SK-N-SH treated with all-trans-retinoic acid at 6 μM for 48 hours (cell line): ENCODE measurements at regions not wholly inside any gene's neighbourhood (a gene's known extent, or its start where the extent isn't known, plus 50 kb on each side); places are given as distances from the start of the nearest gene placed in this dataset.

Experiments
- BACH2 ChIP-seq: fragments of 250-450 bp; sonication (Bioruptor Pico); IDR thresholded peaks from 2 replicates; pipeline ENCODE4 v1.9.0; 2021; ENCODE audit warnings: mild to moderate bottlenecking, borderline replicate concordance
- RARB ChIP-seq: fragments of 250-450 bp; sonication (Bioruptor Pico); IDR thresholded peaks from 2 replicates; pipeline ENCODE4 v1.8.0; 2021; ENCODE audit warnings: mild to moderate bottlenecking, moderate library complexity
- SNAI2 ChIP-seq: fragments of 250-450 bp; sonication (Bioruptor Pico); IDR thresholded peaks from 2 replicates; pipeline ENCODE4 v1.5.0; 2020; ENCODE audit warnings: mild to moderate bottlenecking, moderate library complexity
- TCF4 ChIP-seq: fragments of 250-450 bp; sonication (Bioruptor Pico); IDR thresholded peaks from 2 replicates; pipeline ENCODE4 v1.8.0; 2021; ENCODE audit warnings: mild to moderate bottlenecking, moderate library complexity, borderline replicate concordance
- TOX ChIP-seq: fragments of 250-450 bp; sonication (Bioruptor Pico); IDR thresholded peaks from 2 replicates; pipeline ENCODE4 v1.8.0; 2021; ENCODE audit warnings: mild to moderate bottlenecking, moderate library complexity, borderline replicate concordance
- ZC3H10 ChIP-seq: fragments of 250-450 bp; sonication (Bioruptor Pico); IDR thresholded peaks from 2 replicates; pipeline ENCODE4 v1.5.1; 2021; ENCODE audit warnings: mild to moderate bottlenecking, moderate library complexity
- ZFP3 ChIP-seq: fragments of 250-450 bp; sonication (Bioruptor Pico); IDR thresholded peaks from 2 replicates; pipeline ENCODE4 v1.5.0; 2020; ENCODE audit warnings: mild to moderate bottlenecking, moderate library complexity
- ZFP30 ChIP-seq: fragments of 450-650 bp; formaldehyde crosslinking; IDR thresholded peaks from 2 replicates; pipeline ENCODE4 v1.5.0; 2022; ENCODE audit warnings: mild to moderate bottlenecking, moderate library complexity
- ZNF565 ChIP-seq: fragments of 450-650 bp; formaldehyde crosslinking; conservative IDR thresholded peaks from 2 replicates; pipeline ENCODE4 v1.5.0; 2020; ENCODE audit warnings: low read depth, mild to moderate bottlenecking, moderate library complexity
- ZNF8 ChIP-seq: fragments of 450-650 bp; formaldehyde crosslinking; IDR thresholded peaks from 2 replicates; pipeline ENCODE4 v1.5.0; 2020; ENCODE audit warnings: mild to moderate bottlenecking, moderate library complexity

- TF ChIP-seq TOX (CRISPR knock-in tag) (no peak), ZFP30 (CRISPR knock-in tag) (no peak), BACH2 (CRISPR knock-in tag) (no peak), ZFP3 (CRISPR knock-in tag) (no peak), ZNF8 (no peak), ZNF565 (CRISPR knock-in tag) (no peak; the same call in 1 of the 2 replicates), RARB (CRISPR knock-in tag) (no peak), ZC3H10 (CRISPR knock-in tag) (no peak), SNAI2 (CRISPR knock-in tag) (no peak), TCF4 (CRISPR knock-in tag) (peak; percentile 99)
Observed at GRCh38 chr7:79822620-79823240, 311.9 kb upstream of the GNAI1 start.
